PC-3 (cell line): ENCODE measurements at regions not wholly inside any gene's neighbourhood (a gene's known extent, or its start where the extent isn't known, plus 50 kb on each side); places are given as distances from the start of the nearest gene placed in this dataset.

Source experiments
- ATAC-seq: fragments of 200-7000 bp; cut with Tn5 transposase; 2 replicates; pipeline ENCODE4 v1.9.1; 2020; ENCODE audit warnings: mild to moderate bottlenecking, moderate library complexity
- BruUV-seq: library from RNA; stranded (reverse); fragments of 400-500 nt; replicated peaks from 2 replicates; lab custom pipeline; 2021; lab: Mats Ljungman, UMichigan
- CTCF ChIA-PET: fragments of 300-600 bp; sonication (Branson Sonifier 250); formaldehyde crosslinking; loops from one replicate; lab custom pipeline; 2022; ENCODE audit warnings: antibody characterized with exemption; lab: Charles Lee
- POLR2A ChIA-PET: fragments of 300-600 bp; sonication (Branson Sonifier 250); formaldehyde crosslinking; loops from one replicate; lab custom pipeline; 2022; ENCODE audit warnings: antibody characterized with exemption; ENCODE audit not compliant: unreplicated experiment; lab: Charles Lee
- DNase-seq: peaks from one replicate; pipeline ENCODE4 v3.0.0-alpha.2; 2015
- H2AFZ ChIP-seq: fragments of 300-600 bp; sonication (generic); 2 replicates; pipeline ENCODE4 v1.6.0; 2016; ENCODE audit warnings: antibody characterized with exemption, low read length
- H3F3A ChIP-seq: fragments of 300-600 bp; sonication (generic); one replicate; pipeline ENCODE4 v1.6.0; 2017; ENCODE audit warnings: antibody characterized with exemption, low read length, control low read depth, mild to moderate bottlenecking; ENCODE audit not compliant: unreplicated experiment
- H3K27ac ChIP-seq: fragments of 300-600 bp; sonication (generic); 2 replicates; pipeline ENCODE4 v1.5.1; 2016; ENCODE audit warnings: mild to moderate bottlenecking, low read length
- H3K27me3 ChIP-seq: fragments of 300-600 bp; sonication (generic); 2 replicates; pipeline ENCODE4 v1.6.1; 2016; ENCODE audit warnings: low read length, mixed read lengths
- H3K36me3 ChIP-seq: fragments of 300-600 bp; sonication (generic); 2 replicates; pipeline ENCODE4 v1.6.1; 2016; ENCODE audit warnings: low read depth, mixed run types, low read length, mixed read lengths
- H3K4me1 ChIP-seq: fragments of 300-600 bp; sonication (generic); 2 replicates; pipeline ENCODE4 v1.5.1; 2016; ENCODE audit warnings: low read length; ENCODE audit not compliant: insufficient read depth
- H3K4me2 ChIP-seq: fragments of 300-600 bp; sonication (generic); 2 replicates; pipeline ENCODE4 v1.6.0; 2016; ENCODE audit warnings: low read length
- H3K4me3 ChIP-seq: fragments of 300-600 bp; sonication (generic); 2 replicates; pipeline ENCODE4 v1.5.1; 2016; ENCODE audit warnings: mild to moderate bottlenecking, low read length, mixed read lengths
- H3K79me2 ChIP-seq: fragments of 300-600 bp; sonication (generic); 2 replicates; pipeline ENCODE4 v1.6.1; 2017; ENCODE audit warnings: low read length, mixed read lengths
- H3K9ac ChIP-seq: fragments of 300-600 bp; sonication (generic); 2 replicates; pipeline ENCODE4 v1.6.0; 2016; ENCODE audit warnings: mild to moderate bottlenecking, low read length
- H3K9me2 ChIP-seq: fragments of 300-600 bp; sonication (generic); replicated peaks from 2 replicates; pipeline ENCODE4 v1.6.1; 2016; ENCODE audit warnings: mixed run types, low read length, mixed read lengths
- H3K9me3 ChIP-seq: fragments of 300-600 bp; sonication (generic); 2 replicates; pipeline ENCODE4 v1.6.1; 2016; ENCODE audit warnings: low read length, mixed read lengths
- H4K20me1 ChIP-seq: fragments of 300-600 bp; sonication (generic); 2 replicates; pipeline ENCODE4 v1.6.1; 2016; ENCODE audit warnings: low read length, mixed read lengths
- CTCF ChIP-seq: fragments of 300-600 bp; sonication (generic); conservative IDR thresholded peaks from 2 replicates; pipeline ENCODE4 v1.5.1; 2017; ENCODE audit warnings: antibody characterized with exemption, low read depth, mild to moderate bottlenecking, low read length
- EZH2 ChIP-seq: fragments of 300-600 bp; sonication (generic); IDR thresholded peaks from one replicate; pipeline ENCODE4 v1.6.1; 2017; ENCODE audit warnings: antibody characterized with exemption, mild to moderate bottlenecking, low read length; ENCODE audit not compliant: unreplicated experiment
- EZH2phosphoT487 ChIP-seq: fragments of 300-600 bp; sonication (generic); IDR thresholded peaks from 2 replicates; pipeline ENCODE4 v1.6.1; 2018; ENCODE audit warnings: mild to moderate bottlenecking, antibody characterized with exemption, low read length, borderline replicate concordance
- intact Hi-C: fragments of 100-400 bp; cut with micrococcal nuclease; formaldehyde crosslinking; loops from 2 replicates; pipeline ENCODE4 v1.9.0; 2023

GRCh38 chr6:960356-960755, 267.4 kb upstream of the EXOC2 start:
- H3F3A ChIP-seq = no peaks in the 10 kb centered on the region
- H3K9ac ChIP-seq = no peak overlapping the region
- ATAC-seq (no peak), DNase-seq (no peak)
- ChIA-PET POLR2A (no interaction called here), CTCF (no interaction called here)
- no peak overlapping the region for H2AFZ ChIP-seq
- no peak overlapping the region for H3K4me2 ChIP-seq
- peaks cover 67% of the 10 kb centered on the region for H3K27me3 ChIP-seq
- no TSS peak for BruUV-seq
- H3K9me2 ChIP-seq = no peaks in the 10 kb centered on the region
- H3K27ac ChIP-seq = no peak overlapping the region
- H3K4me3 ChIP-seq = no peak overlapping the region
- H3K36me3 ChIP-seq = no peaks in the 10 kb centered on the region
- H3K79me2 ChIP-seq = no peaks in the 10 kb centered on the region
- H3K9me3 ChIP-seq = no peaks in the 10 kb centered on the region
- H3K4me1 ChIP-seq = no peaks in the 10 kb centered on the region
- TF ChIP-seq EZH2phosphoT487 (no peak), EZH2 (no peak), CTCF (no peak)
- intact Hi-C loops = no loop called here
- no peaks in the 10 kb centered on the region for H4K20me1 ChIP-seq

- no peak for ATAC-seq
- DNase-seq = peak; percentile 27
- Histone ChIP-seq H3K27ac (no peak overlapping the region), H3K4me3 (no peak overlapping the region), H3K9me3 (no peaks in the 10 kb centered on the region), H2AFZ (no peak overlapping the region), H3F3A (no peaks in the 10 kb centered on the region), H3K79me2 (no peaks in the 10 kb centered on the region), H3K9me2 (no peaks in the 10 kb centered on the region), H3K4me1 (no peaks in the 10 kb centered on the region), H3K9ac (no peak overlapping the region), H3K4me2 (no peak overlapping the region), H3K36me3 (no peaks in the 10 kb centered on the region), H3K27me3 (peaks cover 59% of the 10 kb centered on the region), H4K20me1 (no peaks in the 10 kb centered on the region)
- ChIA-PET CTCF (no interaction called here), POLR2A (no interaction called here)
- intact Hi-C loops = no loop called here
- TF ChIP-seq CTCF (no peak), EZH2phosphoT487 (no peak), EZH2 (no peak)
- no TSS peak for BruUV-seq
Observed at GRCh38 chr6:958488-958887, 265.5 kb upstream of the EXOC2 start.

- H2AFZ ChIP-seq = no peak overlapping the region
- BruUV-seq = no TSS peak
- no peaks in the 10 kb centered on the region for H3K36me3 ChIP-seq
- no peaks in the 10 kb centered on the region for H4K20me1 ChIP-seq
- H3K79me2 ChIP-seq = no peaks in the 10 kb centered on the region
- no peak overlapping the region for H3K27ac ChIP-seq
- no peaks in the 10 kb centered on the region for H3F3A ChIP-seq
- DNase-seq (no peak), ATAC-seq (no peak)
- TF ChIP-seq EZH2phosphoT487 (no peak), CTCF (no peak), EZH2 (no peak)
- CTCF ChIA-PET = interaction anchor here (0.6 kb wide), 1 partner anchor 123 kb away, joined by 5 read pairs; no protein-coding TSS in a partner anchor
- intact Hi-C loops = no loop called here
- H3K4me3 ChIP-seq = no peak overlapping the region
- H3K4me2 ChIP-seq = no peak overlapping the region
- no peaks in the 10 kb centered on the region for H3K4me1 ChIP-seq
- H3K27me3 ChIP-seq = peaks cover 54% of the 10 kb centered on the region
- H3K9ac ChIP-seq = no peak overlapping the region
- no peaks in the 10 kb centered on the region for H3K9me3 ChIP-seq
- H3K9me2 ChIP-seq = no peaks in the 10 kb centered on the region
- POLR2A ChIA-PET = no interaction called here
Observed at GRCh38 chr6:951399-952181, 258.7 kb upstream of the EXOC2 start.
